ENCODE measurements at regions not wholly inside any gene's neighbourhood (a gene's known extent, or its start where the extent isn't known, plus 50 kb on each side); places are given as distances from the start of the nearest gene placed in this dataset.

DNA sequence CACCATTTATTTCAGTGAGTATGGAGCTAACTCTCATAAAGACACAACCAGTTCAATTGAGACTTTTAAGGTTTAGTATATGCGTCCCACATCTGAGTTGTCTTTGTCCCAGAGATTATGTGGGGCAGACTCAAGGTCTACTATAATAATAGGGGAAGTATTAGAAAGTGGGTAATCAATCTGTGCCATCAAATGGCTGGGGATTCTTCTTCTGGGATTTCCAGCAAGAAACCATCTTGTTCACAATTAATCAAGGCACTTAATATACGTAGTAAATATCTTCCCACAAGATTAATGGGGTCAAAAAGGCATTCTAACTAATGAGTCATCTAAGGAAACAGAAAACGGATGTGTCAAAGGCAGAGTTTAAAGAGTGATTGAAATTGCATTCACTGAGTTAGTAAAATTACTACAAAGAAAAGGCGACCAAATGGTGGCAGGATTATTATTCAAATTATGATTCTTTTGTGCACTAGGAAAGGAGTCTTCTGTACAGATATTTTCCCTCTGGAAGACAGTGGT is 179.8 kb upstream of the REG3G start:
- Histone ChIP-seq H3K79me2 (ENCODE audit: insufficient read depth, low read length) (no peaks in the 10 kb centered on the region), H2AFZ (ENCODE audit: low read depth, low read length) (no peak overlapping the region), H3K9me3 (ENCODE audit: insufficient read depth, low read length, severe bottlenecking) (no peaks in the 10 kb centered on the region), H3K27ac (ENCODE audit: low read length) (no peak overlapping the region), H4K20me1 (ENCODE audit: insufficient read depth, low read length) (no peaks in the 10 kb centered on the region), H3K4me2 (ENCODE audit: insufficient read depth, low read length) (no peak overlapping the region), H3K4me3 (ENCODE audit: low read depth in 1 of 2, low read length in 2 of 2) (no peak overlapping the region), H3K4me1 (ENCODE audit: insufficient read depth, low read length) (no peaks in the 10 kb centered on the region), H3K9ac (ENCODE audit: low read depth, low read length) (no peak overlapping the region), H3K27me3 (ENCODE audit: insufficient read depth, low read length, poor library complexity) (no peaks in the 10 kb centered on the region), H3K36me3 (ENCODE audit: insufficient read depth, low read length) (no peaks in the 10 kb centered on the region)
- DNase-seq (no peak), ATAC-seq (ENCODE audit: insufficient read depth, low read depth) (no peak)
- TF ChIP-seq EZH2 (IDR thresholded peaks at IDR 0.05; ENCODE audit: borderline replicate concordance, low read depth, low read length, severe bottlenecking): no peak
- TF ChIP-seq, protein P1, sequence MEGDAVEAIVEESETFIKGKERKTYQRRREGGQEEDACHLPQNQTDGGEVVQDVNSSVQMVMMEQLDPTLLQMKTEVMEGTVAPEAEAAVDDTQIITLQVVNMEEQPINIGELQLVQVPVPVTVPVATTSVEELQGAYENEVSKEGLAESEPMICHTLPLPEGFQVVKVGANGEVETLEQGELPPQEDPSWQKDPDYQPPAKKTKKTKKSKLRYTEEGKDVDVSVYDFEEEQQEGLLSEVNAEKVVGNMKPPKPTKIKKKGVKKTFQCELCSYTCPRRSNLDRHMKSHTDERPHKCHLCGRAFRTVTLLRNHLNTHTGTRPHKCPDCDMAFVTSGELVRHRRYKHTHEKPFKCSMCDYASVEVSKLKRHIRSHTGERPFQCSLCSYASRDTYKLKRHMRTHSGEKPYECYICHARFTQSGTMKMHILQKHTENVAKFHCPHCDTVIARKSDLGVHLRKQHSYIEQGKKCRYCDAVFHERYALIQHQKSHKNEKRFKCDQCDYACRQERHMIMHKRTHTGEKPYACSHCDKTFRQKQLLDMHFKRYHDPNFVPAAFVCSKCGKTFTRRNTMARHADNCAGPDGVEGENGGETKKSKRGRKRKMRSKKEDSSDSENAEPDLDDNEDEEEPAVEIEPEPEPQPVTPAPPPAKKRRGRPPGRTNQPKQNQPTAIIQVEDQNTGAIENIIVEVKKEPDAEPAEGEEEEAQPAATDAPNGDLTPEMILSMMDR (IDR thresholded peaks at IDR 0.05; ENCODE audit: borderline replicate concordance, extremely low read depth, low read length, poor library complexity, severe bottlenecking): no peak

DNA sequence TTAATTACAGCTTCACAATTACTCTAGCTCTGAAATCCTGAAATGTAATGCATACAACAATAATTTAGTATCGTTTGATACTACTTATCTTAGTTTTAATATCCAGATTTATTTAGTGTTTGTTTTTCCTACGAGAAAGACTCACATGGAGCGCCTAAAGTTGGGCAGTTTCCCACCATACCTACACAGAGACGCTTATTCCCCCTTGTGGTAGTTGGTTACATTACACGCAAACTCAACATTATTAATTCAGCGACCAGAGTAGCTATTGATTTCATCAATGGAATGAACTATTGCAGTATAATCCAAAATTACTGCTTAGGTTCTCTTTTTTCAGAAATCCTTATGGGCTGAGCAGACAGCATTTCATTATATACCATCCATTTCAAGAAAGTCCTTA is 164.0 kb upstream of the REG3G start:
- Histone ChIP-seq H3K4me3 (ENCODE audit: low read depth in 1 of 2, low read length in 2 of 2) (no peak overlapping the region), H3K4me2 (ENCODE audit: insufficient read depth, low read length) (no peak overlapping the region), H3K79me2 (ENCODE audit: insufficient read depth, low read length) (no peaks in the 10 kb centered on the region), H3K36me3 (ENCODE audit: insufficient read depth, low read length) (no peaks in the 10 kb centered on the region), H3K4me1 (ENCODE audit: insufficient read depth, low read length) (no peaks in the 10 kb centered on the region), H2AFZ (ENCODE audit: low read depth, low read length) (no peak overlapping the region), H4K20me1 (ENCODE audit: insufficient read depth, low read length) (no peaks in the 10 kb centered on the region), H3K9ac (ENCODE audit: low read depth, low read length) (no peak overlapping the region), H3K27ac (ENCODE audit: low read length) (no peak overlapping the region), H3K9me3 (ENCODE audit: insufficient read depth, low read length, severe bottlenecking) (no peaks in the 10 kb centered on the region), H3K27me3 (ENCODE audit: insufficient read depth, low read length, poor library complexity) (no peaks in the 10 kb centered on the region)
- TF ChIP-seq, protein P1 (IDR thresholded peaks at IDR 0.05; ENCODE audit: borderline replicate concordance, extremely low read depth, low read length, poor library complexity, severe bottlenecking): peak; percentile 48
- TF ChIP-seq EZH2 (IDR thresholded peaks at IDR 0.05; ENCODE audit: borderline replicate concordance, low read depth, low read length, severe bottlenecking): no peak
- DNase-seq (no peak), ATAC-seq (ENCODE audit: insufficient read depth, low read depth) (no peak)

DNA sequence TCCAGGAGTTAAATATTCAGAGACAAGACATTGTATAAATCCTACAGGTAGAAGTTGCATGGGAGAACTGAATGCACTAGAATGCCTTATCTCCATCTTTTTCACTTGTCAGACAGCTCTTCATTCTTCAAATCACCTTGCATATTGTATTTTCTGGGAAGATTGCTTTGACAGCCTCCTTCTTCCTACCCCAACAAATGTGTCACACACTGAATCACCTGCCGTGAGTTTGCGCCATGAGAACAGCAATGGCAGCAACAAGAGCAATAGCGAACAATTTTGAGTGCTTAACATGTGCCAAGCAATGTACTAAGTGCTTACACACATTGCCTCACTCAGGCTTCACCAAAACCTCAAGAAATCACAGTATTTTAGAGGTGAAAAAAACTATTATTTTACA is 161.3 kb upstream of the REG3G start:
- H3K27ac ChIP-seq (ENCODE audit: low read length): no peak overlapping the region
- no peaks in the 10 kb centered on the region for H3K79me2 ChIP-seq (ENCODE audit: insufficient read depth, low read length)
- TF ChIP-seq, protein P1 (IDR thresholded peaks at IDR 0.05; ENCODE audit: borderline replicate concordance, extremely low read depth, low read length, poor library complexity, severe bottlenecking): no peak
- TF ChIP-seq EZH2 (IDR thresholded peaks at IDR 0.05; ENCODE audit: borderline replicate concordance, low read depth, low read length, severe bottlenecking): no peak
- no peaks in the 10 kb centered on the region for H3K9me3 ChIP-seq (ENCODE audit: insufficient read depth, low read length, severe bottlenecking)
- no peaks in the 10 kb centered on the region for H3K4me1 ChIP-seq (ENCODE audit: insufficient read depth, low read length)
- no peaks in the 10 kb centered on the region for H4K20me1 ChIP-seq (ENCODE audit: insufficient read depth, low read length)
- H3K36me3 ChIP-seq (ENCODE audit: insufficient read depth, low read length): no peaks in the 10 kb centered on the region
- H3K4me2 ChIP-seq (ENCODE audit: insufficient read depth, low read length): no peak overlapping the region
- H3K9ac ChIP-seq (ENCODE audit: low read depth, low read length): no peak overlapping the region
- H3K4me3 ChIP-seq (ENCODE audit: low read depth in 1 of 2, low read length in 2 of 2): no peak overlapping the region
- H3K27me3 ChIP-seq (ENCODE audit: insufficient read depth, low read length, poor library complexity): no peaks in the 10 kb centered on the region
- ATAC-seq (ENCODE audit: insufficient read depth, low read depth) (no peak), DNase-seq (no peak)
- H2AFZ ChIP-seq (ENCODE audit: low read depth, low read length): no peak overlapping the region

DNA sequence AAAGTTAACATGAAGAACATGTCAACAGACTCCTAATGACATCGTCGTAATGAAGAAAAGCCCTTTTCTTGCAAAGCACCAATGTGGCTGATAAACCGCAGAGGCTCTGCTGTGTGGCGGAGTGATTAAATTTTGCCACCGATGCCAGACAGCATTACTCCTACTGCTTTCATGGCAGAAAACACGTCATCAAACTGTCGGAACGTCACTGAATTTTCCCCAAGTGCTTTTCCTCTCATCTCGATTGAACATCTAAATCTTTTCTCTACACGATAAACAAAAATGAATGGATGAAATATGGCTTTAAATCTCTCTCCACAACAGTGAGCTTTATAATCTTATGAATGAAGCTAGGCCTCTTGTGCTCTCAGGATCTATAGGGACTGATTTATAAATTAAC is 159.8 kb upstream of the REG3G start:
- DNase-seq: no peak
- no peaks in the 10 kb centered on the region for H3K9me3 ChIP-seq (ENCODE audit: insufficient read depth, low read length, severe bottlenecking)
- no peak for ATAC-seq (ENCODE audit: insufficient read depth, low read depth)
- no peak overlapping the region for H2AFZ ChIP-seq (ENCODE audit: low read depth, low read length)
- no peaks in the 10 kb centered on the region for H3K27me3 ChIP-seq (ENCODE audit: insufficient read depth, low read length, poor library complexity)
- H3K79me2 ChIP-seq (ENCODE audit: insufficient read depth, low read length): no peaks in the 10 kb centered on the region
- no peak overlapping the region for H3K4me3 ChIP-seq (ENCODE audit: low read depth in 1 of 2, low read length in 2 of 2)
- no peak overlapping the region for H3K27ac ChIP-seq (ENCODE audit: low read length)
- no peaks in the 10 kb centered on the region for H3K4me1 ChIP-seq (ENCODE audit: insufficient read depth, low read length)
- H3K9ac ChIP-seq (ENCODE audit: low read depth, low read length): no peak overlapping the region
- TF ChIP-seq EZH2 (IDR thresholded peaks at IDR 0.05; ENCODE audit: borderline replicate concordance, low read depth, low read length, severe bottlenecking): no peak
- H4K20me1 ChIP-seq (ENCODE audit: insufficient read depth, low read length): no peaks in the 10 kb centered on the region
- no peaks in the 10 kb centered on the region for H3K36me3 ChIP-seq (ENCODE audit: insufficient read depth, low read length)
- no peak overlapping the region for H3K4me2 ChIP-seq (ENCODE audit: insufficient read depth, low read length)

Measured in DND-41 (cell line).